Calu3 (cell line): ENCODE measurements at regions not wholly inside any gene's neighbourhood (a gene's known extent, or its start where the extent isn't known, plus 50 kb on each side); places are given as distances from the start of the nearest gene placed in this dataset.

ENCODE experiments used
- BruUV-seq: library from RNA; stranded (reverse); fragments of 400-500 nt; replicated peaks from 2 replicates; lab custom pipeline; 2021; lab: Mats Ljungman, UMichigan
- CTCF ChIA-PET: fragments of 300-600 bp; sonication (Branson Sonifier 250); formaldehyde crosslinking; loops from one replicate; lab custom pipeline; 2022; ENCODE audit warnings: antibody characterized with exemption; lab: Charles Lee
- DNase-seq: peaks from one replicate; pipeline ENCODE4 v3.0.0; 2022
- H3K27ac Mint-ChIP-seq: one replicate; pipeline ENCODE4 v1.8.0; 2022; ENCODE audit warnings: mixed read lengths; ENCODE audit not compliant: unreplicated experiment
- H3K27me3 Mint-ChIP-seq: one replicate; pipeline ENCODE4 v1.8.0; 2022; ENCODE audit warnings: mixed read lengths; ENCODE audit not compliant: unreplicated experiment
- H3K36me3 Mint-ChIP-seq: one replicate; pipeline ENCODE4 v1.8.0; 2022; ENCODE audit warnings: mild to moderate bottlenecking, moderate library complexity, mixed read lengths; ENCODE audit not compliant: insufficient read depth, unreplicated experiment
- H3K4me1 Mint-ChIP-seq: one replicate; pipeline ENCODE4 v1.8.0; 2022; ENCODE audit warnings: mild to moderate bottlenecking, low read depth, mixed read lengths; ENCODE audit not compliant: unreplicated experiment
- H3K4me3 Mint-ChIP-seq: one replicate; pipeline ENCODE4 v1.8.0; 2022; ENCODE audit warnings: mild to moderate bottlenecking, low read depth, moderate library complexity, mixed read lengths; ENCODE audit not compliant: unreplicated experiment
- H3K9me3 Mint-ChIP-seq: one replicate; pipeline ENCODE4 v1.8.0; 2022; ENCODE audit warnings: low read depth, mixed read lengths; ENCODE audit not compliant: unreplicated experiment
- CTCF ChIP-seq: fragments of 200-600 bp; IDR thresholded peaks from one replicate; pipeline ENCODE4 v1.8.0; 2022; ENCODE audit warnings: antibody characterized with exemption; ENCODE audit not compliant: unreplicated experiment
- intact Hi-C: fragments of 100-400 bp; cut with micrococcal nuclease; formaldehyde crosslinking; loops from one replicate; pipeline ENCODE4 v1.10.0; 2022; ENCODE audit not compliant: unreplicated experiment

DNA sequence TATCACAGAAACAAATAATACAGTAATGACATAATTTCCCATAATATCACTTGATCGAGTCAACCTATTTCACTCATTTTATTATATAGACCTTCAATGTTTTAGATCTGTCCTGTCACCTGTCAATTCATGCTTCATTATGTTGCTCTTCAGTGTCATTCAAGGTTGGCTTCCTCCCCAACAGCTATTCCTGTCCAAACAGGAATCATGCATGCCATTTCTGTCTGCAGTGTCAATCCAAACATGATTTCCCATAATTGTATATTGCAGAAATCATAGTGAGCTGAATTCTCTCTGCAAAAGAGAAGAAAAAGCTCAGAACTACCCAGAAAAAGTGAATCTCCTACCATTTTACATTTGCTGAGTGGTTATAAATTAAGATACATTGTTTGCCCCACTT is 628.6 kb downstream of the NR4A2 start:
- Mint-ChIP-seq H3K27me3 (no peaks in the 10 kb centered on the region), H3K9me3 (no peaks in the 10 kb centered on the region), H3K4me1 (no peaks in the 10 kb centered on the region), H3K27ac (no peak overlapping the region), H3K36me3 (no peaks in the 10 kb centered on the region), H3K4me3 (no peak overlapping the region)
- BruUV-seq, result no TSS peak
- DNase-seq, result no peak
- intact Hi-C loops, result loop anchor here (10.0 kb wide), 1 partner anchor 631 kb away; the partner anchor contains the start of gene NR4A2
- TF ChIP-seq CTCF, result no peak
- CTCF ChIA-PET, result no interaction called here

DNA sequence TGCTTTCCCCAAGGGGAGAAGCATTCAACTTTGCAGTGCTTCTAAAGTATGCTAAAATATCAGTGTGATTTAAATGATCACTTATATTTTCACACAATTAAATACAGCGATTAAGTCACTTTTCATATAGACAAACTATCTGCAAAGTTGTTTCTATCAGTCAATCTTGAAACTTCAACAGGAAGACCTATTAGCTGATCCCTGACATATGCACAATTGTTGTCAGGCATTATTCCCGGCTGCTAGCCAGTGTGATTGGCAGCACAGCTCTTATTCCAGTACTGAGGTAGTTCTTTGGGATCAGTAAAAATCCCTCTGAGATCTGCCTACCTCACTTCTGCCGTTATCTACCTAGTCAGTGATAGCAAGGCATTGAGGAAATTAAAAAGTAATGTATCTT is 629.5 kb downstream of the NR4A2 start:
- no peak for TF ChIP-seq CTCF
- BruUV-seq, result no TSS peak
- H3K27me3 Mint-ChIP-seq, result no peaks in the 10 kb centered on the region
- no peak overlapping the region for H3K27ac Mint-ChIP-seq
- H3K9me3 Mint-ChIP-seq, result no peaks in the 10 kb centered on the region
- intact Hi-C loops, result loop anchor here (10.0 kb wide), 1 partner anchor 632 kb away; the partner anchor contains the start of gene NR4A2
- no peaks in the 10 kb centered on the region for H3K36me3 Mint-ChIP-seq
- H3K4me3 Mint-ChIP-seq, result no peak overlapping the region
- H3K4me1 Mint-ChIP-seq, result no peaks in the 10 kb centered on the region
- no peak for DNase-seq
- CTCF ChIA-PET, result no interaction called here

DNA sequence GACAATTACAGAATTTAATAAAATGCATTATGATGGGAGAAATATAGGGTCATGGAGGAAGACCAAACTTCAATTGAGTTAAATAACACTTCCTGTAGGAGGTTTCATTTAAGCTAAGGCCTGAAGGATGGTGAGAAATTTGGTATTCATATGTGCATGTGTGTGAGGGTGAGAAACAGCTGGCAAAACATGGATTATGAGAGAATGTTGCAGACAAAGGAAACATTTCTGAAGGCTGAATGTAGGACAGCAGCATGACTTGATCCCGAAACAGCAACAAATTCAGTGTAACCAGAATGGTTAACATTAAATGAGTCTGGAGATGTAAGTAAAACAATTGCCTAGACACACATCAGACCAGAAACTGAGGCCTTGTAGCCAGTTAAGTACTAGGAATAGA is 630.8 kb downstream of the NR4A2 start:
- BruUV-seq, result no TSS peak
- intact Hi-C loops, result loop anchor here (10.0 kb wide), 1 partner anchor 633 kb away; the partner anchor contains the start of gene NR4A2

GRCh38 chr2:155696571-155696970 is 636.0 kb downstream of the NR4A2 start:
- intact Hi-C loops, result no loop called here
- Mint-ChIP-seq H3K9me3 (peaks cover 2% of the 10 kb centered on the region), H3K4me1 (no peaks in the 10 kb centered on the region), H3K36me3 (no peaks in the 10 kb centered on the region), H3K27me3 (no peaks in the 10 kb centered on the region), H3K27ac (no peak overlapping the region), H3K4me3 (no peak overlapping the region)
- CTCF ChIA-PET, result no interaction called here
- no peak for TF ChIP-seq CTCF
- BruUV-seq, result no TSS peak
- no peak for DNase-seq

More for the DNA sequence above, 630.8 kb downstream of the NR4A2 start:
- Mint-ChIP-seq H3K27ac (no peak overlapping the region), H3K9me3 (peaks cover 2% of the 10 kb centered on the region), H3K36me3 (no peaks in the 10 kb centered on the region), H3K4me3 (no peak overlapping the region), H3K27me3 (no peaks in the 10 kb centered on the region), H3K4me1 (no peaks in the 10 kb centered on the region)
- CTCF ChIA-PET, result no interaction called here
- TF ChIP-seq CTCF, result no peak
- DNase-seq, result no peak
